GM21381 (cell line): ENCODE measurements at regions not wholly inside any gene's neighbourhood (a gene's known extent, or its start where the extent isn't known, plus 50 kb on each side); places are given as distances from the start of the nearest gene placed in this dataset.

ENCODE experiments used
- ATAC-seq: cut with Tn5 transposase; IDR thresholded peaks from one replicate; pipeline ENCODE4 v1.9.1; 2021; ENCODE audit warnings: mild to moderate bottlenecking, moderate library complexity; ENCODE audit not compliant: unreplicated experiment

DNA sequence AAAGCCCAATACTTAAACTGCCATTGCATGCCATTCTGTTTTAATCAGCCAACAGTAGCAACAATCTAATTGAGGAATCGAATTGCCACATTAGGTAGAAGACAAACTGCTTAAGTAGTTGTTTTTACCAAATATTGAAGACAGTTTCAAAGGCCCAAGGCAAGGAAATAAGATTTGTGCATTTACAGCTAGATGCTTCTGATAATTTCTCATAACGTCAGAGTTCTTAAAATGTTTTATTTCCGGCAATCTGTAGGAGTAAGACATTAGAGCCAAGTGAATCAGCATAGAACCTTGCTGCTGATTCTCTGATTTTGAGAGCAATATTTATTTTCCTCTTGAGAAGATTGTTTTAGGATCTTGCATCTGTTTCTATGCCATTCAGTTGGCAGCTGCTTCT is 174.3 kb downstream of the RBM43 start:
- no peak for ATAC-seq

DNA sequence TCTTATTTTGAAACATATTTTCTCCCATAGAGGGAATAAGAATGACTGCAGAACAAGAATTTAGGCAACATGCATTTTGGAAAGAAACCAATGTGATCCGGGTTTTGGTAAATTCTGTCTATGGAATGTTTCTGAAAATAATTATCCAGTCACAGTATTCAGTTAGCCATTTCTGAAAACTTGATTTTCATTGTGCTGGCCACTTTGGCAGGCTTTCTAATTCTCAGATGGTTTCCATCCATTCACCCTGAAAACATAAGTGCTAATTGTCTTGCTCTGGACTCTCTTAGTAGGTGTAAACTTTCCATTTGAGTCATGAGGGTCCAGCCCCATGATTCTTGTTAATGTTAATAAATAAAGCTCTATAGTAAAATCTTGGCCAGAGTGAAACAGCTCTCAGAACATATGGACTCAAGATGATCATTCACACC is 176.5 kb downstream of the RBM43 start:
- ATAC-seq = no peak

DNA sequence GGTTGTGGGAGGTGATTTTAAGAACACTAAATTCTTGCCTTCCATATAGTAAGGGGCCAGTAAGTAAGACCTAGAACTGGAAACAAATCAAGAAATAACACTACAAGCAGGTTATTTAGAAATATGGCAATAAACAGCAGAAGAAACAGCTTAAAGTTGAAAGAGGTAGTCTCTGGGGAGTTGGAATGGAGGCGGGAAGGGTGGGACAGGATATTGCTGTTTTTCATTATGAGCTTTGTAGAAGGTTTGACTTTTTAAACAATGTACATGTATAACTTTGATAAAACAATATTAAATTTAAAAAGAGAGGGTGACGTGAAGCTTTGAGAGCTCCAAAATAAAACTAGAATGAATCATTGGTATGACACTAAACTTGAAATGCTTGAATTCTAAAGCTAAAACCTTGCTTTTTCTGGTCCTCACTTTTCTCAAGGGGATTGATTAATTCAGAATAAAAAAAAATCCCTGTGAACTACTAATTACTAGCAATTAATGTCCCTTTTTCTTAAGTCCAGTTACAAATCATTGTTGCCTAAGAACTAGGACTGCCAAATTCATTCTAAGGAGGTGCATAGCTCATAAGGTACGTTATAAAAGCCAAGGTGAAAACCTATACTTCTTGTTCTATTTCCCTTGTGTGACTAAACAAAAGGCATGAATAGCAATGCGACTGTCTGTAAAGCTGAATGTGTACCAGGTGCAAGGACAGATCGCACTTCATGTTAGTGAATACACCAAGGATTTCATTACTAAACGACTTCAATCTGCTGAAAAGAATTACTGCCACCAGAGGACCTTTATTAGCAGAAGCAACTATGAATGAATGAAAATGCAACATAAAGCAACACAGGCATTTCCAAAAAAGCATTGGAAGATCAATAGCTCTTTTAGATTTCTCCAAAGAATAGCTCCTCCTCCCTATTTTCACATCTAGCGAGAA is 177.5 kb downstream of the RBM43 start:
- ATAC-seq = no peak

DNA sequence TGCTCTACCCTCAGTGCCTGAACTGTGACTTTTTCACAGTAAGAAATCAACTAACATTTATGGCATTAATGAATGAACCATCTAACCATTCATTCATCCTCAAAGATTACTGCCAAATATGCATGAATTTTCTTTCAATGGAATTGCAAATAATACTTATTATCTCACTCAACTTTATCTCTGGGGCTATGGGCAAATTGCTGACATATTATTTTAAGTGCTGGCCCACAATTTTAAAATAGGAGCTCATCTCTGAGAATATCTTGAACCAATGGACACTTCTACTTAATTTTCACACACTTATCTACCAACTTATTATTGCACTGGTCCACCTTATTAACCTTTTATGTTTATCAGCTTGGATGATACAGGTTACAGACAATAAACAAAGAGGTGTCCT is 182.8 kb downstream of the RBM43 start:
- ATAC-seq = no peak

DNA sequence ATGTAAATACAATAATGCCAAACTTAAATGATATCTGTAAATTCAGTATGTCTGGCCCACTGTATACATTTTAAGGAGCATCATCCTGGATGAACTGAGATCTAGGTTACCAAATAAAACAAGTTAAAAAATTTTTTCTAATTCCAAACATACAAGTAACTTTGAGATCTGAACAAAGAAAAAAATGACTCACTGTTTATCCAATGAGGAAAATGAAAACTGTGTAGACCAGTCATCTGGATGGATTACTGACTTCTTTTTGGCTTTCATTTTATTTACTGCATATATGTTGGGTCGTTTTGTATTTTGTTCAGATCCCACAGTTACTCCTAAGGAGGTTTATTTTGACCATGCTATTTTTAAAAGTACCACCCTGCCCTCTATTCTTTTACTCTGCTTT is 189.8 kb downstream of the RBM43 start:
- no peak for ATAC-seq

DNA sequence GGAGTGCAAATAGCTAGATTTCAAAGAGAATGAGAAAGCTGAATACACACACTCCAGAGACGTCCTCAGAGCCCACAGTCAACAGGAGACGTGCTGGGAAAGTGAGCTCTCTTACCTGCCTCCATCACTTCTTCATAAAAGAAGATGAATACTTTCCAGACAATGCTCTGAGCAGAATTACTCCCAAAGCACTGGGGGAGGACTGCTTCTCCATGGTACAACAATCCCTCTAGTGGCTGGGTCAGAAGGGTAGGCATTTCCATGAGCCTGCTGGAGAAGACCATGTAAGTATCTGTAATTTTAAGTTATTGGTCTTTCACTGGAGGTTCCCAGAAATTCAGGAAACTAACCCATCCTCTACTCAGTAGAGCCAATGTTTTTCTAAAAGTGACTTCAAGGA is 190.3 kb downstream of the RBM43 start:
- ATAC-seq = no peak

DNA sequence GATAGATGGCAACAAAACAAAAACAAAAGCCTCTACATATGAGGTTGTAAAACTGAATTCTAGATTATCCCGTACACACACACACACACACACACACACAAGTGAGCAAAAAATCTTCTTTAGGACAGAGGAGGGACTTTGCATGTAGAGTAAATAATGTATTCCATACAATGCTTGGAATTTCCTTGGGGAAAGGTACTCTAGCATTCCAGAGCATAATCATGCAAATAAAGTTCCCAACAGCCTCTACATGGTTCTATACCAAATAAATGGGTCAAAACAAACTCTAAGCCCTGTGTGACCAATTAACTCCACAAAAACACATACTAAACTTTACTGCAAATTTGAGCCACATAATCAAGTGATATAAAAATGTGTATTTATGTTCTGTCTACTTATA is 191.4 kb downstream of the RBM43 start:
- ATAC-seq = no peak

DNA sequence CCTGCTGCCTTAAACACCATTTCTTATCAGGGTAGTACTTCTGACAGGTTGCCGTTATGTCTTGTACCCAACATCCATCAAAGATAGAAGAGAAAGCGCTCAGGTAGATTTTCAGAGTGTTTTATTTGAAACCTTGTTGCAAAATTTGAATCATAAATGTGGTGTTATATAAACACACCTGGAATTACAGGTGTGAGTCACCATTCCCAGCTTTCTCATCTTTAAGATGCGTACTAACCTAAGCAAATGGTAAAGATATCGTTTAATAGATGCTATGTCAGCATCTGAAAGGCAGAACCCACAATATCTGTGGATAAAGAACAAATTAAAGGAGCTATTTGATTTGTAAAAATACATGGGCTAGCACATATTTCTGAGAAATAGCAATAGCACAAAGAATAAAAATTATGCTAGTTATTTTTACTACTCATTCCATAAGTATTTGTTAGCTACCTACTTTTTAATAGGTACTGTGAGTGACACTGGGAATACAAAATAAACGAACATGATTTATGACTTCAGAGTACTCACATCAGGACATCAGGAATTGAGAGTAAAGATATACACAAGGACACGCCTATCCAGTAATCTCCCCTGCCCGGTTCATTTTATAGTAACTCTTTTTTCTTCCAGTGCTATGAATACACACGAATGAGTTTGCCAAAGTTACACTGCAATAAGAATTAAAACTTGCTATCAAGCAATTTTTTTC is 193.8 kb downstream of the RBM43 start:
- no peak for ATAC-seq

DNA sequence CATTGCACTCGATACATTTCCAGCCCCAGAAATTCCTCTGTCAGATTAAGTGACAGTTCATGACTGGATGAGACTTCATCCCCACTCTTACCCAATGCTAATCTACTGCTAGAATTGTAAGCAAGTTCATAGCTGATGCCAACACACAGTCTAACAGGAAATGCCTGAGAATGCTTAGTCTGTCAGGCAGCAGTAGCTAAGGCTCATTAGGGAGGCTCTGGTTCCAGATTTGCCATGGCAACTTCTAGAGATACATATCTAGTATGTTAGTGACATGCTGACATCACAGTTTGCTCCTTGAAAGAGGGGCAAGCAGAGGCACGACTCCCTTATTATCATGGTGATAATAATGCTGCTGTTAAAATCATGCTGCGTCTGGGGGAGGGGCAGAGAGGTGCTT is 198.4 kb downstream of the RBM43 start:
- ATAC-seq = no peak

DNA sequence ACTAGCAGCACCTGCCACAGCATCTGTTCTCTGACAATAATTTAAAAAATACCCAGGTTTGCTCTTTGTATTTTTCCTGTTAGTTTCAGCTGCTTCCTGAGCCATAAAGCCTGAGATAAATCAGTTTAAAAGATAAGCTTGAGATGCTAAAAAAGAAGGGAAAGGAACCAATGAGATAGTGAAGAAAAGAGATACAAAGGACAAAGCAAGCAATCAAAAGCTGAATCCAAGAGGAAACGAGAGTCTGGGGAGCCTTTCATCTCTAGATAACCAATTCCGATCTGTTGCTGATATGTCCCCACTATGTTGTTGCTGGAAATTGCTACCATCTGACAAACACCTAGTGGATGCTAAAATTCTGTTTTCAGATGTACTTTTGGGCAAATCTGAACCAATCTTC is 201.4 kb downstream of the RBM43 start:
- ATAC-seq = no peak

DNA sequence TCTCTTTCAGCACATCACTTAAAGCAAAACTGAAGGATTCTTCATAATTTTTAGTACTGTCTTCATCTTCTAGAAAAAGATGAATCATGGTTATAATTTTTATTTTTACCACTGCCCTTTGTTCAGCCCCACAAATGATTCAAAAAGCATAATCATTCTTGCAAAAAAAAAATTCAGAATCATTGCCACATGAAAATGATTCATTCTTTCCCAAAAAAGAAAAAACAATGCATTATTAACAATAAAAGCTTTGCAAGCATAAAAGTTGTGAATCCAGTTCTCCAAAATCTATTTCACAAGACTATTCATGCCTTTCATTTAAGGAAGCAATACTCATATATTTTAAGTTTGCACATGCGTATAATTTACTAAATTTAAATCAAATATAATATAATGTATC is 204.8 kb downstream of the RBM43 start:
- ATAC-seq = no peak

DNA sequence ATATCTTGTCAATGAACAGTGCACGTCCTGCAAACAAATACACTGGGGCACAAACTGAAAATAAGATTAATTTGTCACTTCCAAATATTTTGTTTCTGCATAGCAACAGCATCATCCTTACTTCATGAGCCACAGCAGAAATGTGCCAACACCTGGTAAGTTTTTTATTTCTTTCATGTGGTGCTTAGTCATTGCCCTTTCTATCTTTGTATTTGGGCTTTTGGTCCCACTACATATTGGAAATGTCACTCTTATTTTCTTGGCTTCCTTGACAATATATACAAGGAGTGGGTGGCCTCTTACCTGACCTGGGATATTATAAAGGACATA is 208.0 kb downstream of the RBM43 start:
- ATAC-seq = no peak

DNA sequence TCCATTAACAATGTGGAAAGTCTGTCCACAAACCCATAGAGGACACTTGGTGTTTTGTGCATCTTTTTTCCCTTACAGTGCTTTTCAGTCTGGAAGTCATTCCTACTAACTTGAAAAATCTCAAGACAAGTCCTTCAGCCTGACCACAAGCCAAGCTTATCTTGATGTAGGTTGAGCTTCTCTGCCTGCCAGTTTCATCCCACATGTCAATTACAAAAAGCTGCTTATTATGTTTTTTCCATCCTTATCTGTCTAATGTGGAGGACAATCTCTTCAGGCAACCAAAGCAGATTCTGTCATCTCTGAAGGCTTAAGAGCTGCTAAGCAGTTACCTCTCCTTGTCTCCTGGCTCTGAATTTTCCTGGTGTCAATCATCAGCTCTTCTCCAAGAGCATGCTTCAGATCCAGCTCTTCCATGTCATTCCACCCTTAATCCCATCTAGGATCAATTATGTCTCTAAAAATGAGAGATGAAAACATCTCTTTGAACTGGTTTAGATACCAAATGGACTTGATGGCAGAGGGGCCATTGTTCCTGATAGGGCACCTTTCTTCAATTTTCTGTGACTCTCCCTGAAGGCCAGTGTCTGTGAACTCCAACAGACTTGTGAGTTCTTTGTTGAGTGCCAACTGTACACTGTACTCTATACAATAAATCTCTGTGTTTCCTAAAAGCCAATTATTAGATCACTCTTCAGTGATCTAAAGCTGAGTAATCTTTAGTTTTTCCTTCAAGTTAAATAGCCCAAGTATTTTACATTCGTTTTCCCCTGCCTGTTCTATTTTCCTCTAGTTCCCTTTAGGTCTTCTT is 208.6 kb downstream of the RBM43 start:
- ATAC-seq = no peak

DNA sequence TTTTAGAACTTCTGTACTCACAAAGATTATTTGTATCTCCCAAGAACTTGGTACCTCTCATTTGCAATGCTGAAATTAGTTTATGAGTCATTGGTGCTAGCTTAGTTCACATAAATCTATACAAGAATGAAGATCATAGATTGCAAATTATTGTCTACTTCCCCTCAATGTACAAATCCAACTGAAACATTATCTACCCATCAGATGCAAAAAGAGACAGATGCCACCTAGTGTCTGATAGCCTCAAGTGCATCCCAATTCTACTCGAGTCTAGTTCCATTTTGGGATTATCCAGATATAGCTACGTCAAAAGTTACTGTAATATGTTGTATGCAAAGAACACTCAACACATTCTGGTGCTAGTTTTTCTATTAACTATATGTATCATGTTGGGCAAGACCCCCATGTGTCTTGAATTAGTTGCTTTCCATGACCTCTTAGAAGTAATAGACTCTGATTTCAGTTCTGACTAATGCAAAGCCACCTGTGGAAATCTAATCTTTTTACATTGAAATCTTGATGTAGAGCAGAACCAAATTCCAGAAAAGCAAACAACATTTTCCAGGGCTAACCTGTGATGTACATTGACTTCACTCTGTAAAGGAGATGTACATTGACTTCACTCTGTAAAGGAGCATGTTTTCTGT is 210.0 kb downstream of the RBM43 start:
- ATAC-seq = peak; percentile 84

DNA sequence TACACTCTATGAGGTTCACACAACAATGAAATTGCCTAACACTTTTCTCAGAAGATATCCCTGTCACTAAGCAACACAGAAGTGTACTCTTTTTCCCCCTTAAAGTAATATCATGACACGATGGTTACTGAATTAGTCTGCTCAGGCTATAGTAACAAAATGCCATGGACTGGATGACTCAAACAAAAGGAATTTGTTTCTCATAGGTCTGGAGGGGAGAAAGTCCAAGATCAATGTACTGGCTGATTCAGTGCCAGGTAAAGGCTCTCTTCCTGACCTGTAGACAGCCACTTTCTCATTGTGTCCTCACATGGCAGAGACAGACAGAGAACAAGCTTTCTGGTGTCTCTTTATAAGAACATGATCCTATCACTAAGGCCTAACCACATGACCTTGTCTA is 211.9 kb downstream of the RBM43 start:
- ATAC-seq = no peak

DNA sequence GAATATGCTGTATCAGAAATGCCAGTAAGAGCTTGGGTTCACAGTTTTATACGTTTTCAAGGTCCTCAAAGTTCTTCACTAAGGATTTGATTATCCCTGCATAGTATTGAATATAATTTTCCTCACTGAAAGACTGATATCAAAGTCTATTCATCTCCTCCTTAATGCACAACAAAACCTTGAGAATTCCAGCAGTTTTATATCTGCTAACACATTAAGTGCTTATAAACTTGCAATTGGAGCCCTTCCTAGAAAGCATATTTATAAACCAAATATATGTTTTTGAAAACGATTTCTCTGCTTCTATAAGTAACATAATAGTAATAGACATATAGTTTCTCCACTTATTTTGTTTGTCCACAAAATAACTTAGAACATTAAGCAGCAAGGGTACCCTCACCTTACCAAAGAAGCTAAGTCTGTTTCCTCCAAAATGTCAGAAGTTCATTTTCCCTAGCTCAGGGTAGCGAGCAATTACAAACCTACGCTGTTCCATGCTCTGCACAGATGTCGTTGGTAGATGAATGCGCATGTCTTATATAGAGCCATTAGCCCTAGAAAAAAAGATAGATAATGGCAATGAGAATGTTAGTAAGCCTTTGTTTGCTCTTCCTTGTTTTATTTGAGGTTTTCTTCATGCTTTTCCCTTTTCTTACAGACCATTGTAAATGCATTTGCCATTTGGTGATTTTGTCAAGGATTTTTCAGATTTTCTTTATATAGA is 213.2 kb downstream of the RBM43 start:
- no peak for ATAC-seq

DNA sequence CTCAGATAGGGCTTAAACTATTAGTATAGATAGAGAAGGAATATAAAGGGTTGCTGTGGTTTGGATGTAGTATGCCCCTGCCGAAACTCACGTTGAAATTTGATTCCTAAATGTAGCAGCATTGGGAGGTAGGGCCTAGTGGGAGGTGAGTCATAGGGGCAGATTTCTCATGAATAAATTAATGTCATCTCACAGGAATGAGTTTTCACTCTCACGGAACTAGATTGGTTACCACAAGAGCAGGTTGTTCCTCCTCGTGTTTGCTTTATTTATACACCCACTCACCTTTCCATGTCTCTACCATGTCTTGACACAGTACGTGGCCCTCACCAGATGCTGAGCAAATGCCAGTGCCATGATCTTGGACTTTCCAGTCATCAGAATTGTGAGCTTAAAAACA is 218.2 kb downstream of the RBM43 start:
- ATAC-seq = no peak

DNA sequence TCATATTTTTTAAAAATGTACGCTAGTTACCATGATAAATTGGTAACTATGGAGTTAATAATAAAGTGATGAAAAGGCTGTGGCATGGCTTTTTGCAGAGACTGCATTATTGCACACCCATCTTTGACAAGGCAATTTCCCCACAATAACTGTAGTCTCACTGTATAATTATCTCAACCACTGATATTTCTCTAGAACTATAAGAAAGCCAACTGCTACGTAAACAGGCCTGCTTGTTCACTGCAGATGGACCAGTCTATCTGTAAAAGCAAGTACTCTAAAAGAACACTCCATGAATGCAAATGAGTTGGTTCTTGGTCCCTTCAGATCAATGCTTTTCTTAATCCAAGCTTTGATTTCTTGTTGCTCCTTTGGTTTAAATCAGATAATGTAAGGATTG is 218.7 kb downstream of the RBM43 start:
- ATAC-seq = no peak

DNA sequence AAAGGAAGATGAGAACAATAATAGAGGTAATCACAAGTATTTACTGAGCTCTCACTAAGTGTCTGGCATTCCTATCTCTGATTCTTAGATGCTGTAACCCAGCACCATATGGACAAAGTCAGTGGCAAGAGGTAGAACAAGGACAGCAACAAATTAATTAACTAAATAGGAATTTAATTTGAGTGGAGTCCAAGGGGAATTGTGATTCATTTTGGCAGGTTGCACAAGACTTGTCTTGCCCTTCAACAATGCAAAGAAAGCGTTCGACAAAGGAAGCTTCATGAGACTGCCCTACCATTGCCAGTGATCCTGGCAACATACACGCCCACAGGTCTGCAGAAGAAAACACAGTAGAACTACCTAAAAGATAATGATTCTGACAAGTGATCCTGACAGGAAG is 221.6 kb downstream of the RBM43 start:
- ATAC-seq = no peak

DNA sequence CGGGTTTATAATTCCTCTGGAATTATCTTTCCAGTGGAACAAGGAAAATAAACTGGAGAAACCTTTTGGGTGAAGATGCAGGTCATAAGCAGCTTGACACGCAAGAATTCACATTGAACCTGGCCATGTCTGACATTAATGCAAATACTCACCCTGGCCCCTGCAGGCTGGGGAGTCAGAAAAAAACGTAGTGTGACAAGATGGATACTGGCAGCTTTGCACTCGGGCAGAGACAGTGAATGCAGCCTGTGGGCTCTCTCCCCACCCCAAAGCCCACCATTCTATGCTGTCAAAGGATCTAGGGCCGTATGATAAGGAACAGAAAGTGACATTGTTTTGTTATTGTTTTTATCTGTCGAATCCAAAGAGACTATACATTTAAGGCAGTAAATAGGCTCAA is 223.1 kb downstream of the RBM43 start:
- no peak for ATAC-seq
